NCI-H1694 (cell line): ENCODE measurements at regions not wholly inside any gene's neighbourhood (a gene's known extent, or its start where the extent isn't known, plus 50 kb on each side); places are given as distances from the start of the nearest gene placed in this dataset.

Source experiments
- DNase-seq: peaks from one replicate; lab custom pipeline; 2025; lab: John Stamatoyannopoulos, UW

DNA sequence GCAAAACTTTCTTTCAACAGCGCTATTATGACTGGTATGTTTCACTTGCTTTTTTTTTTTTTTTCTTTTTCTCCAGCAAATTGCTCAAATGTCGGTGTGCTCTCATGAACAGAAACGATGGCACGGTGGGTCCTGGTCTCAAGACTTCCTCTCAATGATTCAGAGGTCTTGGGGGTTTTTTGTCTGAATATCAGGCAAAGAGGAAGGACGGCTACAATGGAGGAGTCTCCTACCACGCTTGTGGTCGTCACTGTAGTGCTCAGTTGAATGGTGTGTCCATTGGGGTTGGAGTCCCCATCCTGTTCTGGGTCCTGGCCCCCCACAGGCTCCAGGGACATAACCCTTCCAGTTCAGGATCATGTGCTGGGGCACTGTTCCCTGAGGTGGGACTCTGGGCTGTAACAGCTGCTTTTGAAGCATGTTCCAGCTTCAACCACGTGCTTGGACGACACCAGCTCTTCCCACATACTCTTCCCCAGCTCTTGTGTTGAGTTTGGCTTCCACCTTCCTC is 266.7 kb upstream of the KLF6 start:
- no peak for DNase-seq

DNA sequence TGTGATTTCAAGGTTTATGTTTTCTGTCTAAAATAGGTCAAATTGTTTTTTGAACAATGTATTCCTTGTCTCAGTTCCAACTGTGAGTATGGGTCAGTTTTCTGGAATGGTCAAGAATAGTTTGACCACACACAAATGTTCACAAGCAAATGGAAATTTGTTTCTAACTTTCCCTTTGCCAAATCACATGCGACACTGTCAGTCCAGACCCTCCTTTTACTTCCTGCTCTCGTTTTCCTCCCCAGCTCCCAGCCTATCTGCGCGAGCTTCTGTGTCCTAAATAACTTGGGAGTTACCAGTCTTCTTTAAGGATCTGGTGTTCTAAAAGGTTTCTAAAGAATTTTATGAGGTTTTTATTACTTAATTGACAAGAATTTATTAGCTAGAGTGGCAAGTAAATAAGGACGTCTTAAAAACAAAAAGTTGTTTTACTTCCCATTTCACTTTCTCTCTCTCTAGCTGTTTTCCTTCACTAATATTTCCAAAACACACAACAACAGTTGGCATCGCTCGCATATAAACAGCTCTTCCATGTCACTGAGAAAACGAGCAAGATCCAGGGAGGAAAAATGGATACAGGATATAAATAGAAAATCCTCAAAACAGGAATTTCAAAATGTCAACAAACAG is 266.1 kb upstream of the KLF6 start:
- DNase-seq: no peak

DNA sequence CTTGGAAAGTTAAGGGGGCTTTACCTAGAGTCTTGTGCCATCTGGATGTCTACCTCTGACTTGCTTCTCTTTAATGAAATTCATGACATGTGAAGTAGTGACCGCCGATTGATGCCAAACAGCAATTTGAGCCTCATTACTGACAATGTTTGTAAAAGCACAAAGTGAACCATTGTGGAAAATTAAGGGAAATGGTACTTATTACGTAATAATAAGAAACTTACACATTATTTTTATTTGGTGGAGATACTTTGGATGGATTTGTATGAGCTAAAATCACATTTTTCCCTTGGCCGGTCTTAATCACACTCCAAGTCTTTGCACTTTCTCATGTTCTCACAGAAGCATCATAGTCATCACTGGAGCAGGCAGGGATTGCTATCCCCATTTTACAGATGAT is 265.1 kb upstream of the KLF6 start:
- DNase-seq: no peak

DNA sequence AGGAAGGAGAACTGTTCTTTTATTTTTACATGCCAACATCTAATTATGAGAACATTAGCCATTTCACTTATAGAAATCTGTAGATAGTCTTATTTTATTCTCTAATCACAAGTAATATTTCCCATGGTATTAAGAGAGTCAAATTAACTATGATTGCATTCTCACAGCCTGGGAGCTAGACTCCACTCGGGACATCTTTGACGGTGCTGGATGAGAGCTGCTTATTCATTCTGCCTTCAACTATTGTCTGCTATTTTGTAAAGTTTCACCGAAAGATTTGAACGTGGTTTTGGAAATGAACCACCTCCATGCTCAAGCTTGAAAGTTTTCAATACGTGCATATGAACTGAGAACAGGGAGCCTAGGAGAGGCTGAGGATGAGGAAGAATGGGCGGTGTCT is 264.3 kb upstream of the KLF6 start:
- DNase-seq: no peak

DNA sequence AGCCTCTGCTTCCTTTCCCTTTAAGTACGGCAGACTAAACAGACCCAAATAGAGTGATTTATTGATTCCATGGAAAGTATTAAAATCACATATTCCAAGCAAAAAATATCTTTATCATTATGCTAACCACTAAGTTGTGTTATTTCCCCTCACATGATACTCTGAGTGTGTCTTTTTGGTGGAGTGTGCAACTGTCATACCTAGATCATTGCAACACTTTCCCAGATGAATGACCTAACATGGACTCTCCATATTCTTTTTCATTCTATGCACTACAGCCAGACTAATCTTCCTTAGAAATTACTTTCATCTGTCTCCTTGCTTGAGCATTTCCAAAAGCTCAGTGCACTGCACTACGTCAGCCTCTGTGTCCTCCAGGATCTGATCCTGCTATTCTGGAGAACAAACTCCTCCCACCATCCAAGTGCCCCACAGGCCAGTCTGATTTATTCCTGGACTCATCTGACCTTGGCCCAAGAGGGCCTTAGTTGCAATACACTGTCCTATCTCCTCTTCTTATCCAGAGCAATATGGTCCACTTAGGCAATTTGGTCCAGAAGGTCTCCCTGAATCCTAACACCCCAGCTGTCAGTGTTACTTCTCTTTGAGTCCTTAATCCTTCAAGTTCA is 263.3 kb upstream of the KLF6 start:
- no peak for DNase-seq

DNA sequence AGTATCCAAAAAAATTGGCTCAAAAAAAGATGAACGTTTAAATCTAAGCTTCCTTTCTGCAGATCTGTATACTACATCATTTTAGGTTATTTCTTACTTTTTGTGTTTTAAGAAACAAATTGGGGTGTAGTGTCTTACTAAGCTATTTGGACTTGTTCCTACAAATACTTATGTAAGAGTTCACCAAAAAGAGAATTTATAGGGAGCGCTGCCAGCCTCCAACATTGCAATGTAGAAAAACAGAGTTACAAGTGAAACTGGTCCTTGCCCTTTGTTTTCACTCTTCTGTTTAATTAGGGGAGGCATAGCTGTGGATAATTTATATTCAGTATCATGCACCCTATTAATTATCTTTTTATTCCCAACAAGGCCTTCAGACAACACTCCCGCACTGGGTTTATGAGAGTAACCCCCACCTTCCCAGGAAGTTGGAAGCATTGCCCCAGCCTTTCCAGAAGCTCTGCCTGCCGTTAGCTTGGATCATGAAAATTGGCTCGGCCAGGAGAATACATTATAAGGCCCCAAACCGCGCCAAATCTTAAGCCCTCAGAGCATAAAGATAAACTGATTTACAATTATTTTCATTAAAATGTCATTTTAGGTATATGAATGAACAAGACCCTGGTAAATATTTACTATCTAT is 261.8 kb upstream of the KLF6 start:
- DNase-seq: no peak

DNA sequence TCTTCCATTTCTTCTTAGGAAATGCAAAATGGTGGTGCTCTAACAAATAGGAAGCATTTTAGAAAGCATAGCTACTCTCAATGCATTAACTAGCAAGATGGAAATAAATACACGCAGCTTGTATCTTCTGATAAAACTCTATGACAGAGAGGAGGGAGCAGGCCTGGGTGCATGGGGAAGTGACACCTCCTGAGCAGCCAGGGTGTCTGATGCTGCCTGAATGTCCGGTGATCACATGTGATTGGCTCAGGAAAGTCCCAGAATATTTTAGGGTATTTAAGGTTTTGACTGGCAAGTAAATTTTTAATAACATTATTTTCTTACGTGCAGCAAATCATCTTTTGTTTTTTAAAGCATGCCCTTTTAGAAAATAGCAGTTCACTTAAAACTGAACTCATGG is 261.0 kb upstream of the KLF6 start:
- DNase-seq: no peak

DNA sequence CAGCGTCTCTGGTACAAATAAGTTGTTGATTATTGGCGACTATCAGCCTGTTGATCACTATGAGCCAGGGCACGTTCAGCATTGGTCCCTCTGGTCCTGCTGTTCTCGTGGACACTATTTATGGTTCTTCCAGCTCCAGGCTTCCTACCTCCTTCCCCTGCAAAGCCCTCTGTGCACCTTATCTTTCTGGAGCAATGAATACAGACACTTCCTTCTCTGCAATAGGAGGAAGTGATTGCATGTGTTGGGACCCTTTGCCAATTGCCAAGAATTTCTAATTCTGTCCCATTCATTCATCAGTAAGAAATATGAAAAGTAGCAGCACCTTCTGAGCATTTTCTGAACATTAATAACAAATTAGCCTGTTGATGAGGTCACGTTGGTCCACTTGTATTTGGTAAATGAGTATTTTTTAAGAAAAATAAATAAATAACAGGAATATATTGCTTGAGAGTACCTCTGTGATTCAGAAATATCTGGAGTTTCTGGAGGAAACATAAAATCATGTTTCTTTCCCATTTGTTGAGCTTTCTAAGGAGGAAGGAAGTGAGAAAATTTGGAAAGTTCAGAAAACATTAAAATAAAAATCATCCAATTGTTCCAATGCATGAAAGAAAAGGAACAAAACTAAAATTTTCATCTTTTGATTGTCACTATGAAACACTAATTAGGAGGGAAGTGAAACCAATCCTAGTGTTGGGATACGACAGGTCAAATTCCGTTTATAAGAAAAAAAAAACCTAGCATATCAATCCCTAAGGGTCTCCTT is 259.1 kb upstream of the KLF6 start:
- DNase-seq: no peak

DNA sequence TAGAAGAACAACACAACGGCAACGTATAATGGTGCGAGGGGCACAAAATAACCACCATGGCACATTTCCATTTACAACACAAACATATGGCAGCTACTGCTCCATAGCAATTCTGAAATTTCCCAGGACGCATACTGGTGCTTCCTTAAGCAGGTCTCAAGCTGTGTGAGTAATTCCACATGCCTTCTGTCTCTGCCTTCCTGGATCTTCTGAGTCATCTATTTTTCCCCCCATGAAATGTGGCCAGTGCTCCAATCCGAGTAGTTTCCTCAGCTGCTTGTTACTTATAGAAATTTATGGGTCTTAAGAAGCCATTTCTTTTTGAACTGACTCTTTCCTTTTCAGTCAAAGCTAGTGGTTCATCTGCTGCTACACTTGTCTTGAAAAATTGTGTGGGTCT is 256.6 kb upstream of the KLF6 start:
- no peak for DNase-seq

DNA sequence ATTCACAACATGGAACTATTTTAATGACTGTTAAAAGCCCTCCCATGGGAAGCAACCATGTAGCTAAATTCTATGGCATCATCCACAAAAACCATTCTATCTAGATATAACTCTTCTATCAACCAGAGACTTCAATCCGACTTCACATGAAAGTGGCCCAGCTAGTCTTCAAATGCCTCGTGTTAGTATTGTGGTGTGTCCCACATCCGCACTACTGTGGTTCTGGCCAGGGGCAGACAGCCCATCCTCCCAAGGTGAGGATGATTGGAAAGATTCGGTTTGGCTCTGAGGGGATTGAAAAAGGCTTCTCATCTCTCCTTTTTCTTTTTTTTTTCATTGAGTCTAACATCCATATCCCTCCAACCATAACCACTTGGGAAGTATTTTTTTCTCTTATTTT is 253.0 kb upstream of the KLF6 start:
- DNase-seq: no peak

DNA sequence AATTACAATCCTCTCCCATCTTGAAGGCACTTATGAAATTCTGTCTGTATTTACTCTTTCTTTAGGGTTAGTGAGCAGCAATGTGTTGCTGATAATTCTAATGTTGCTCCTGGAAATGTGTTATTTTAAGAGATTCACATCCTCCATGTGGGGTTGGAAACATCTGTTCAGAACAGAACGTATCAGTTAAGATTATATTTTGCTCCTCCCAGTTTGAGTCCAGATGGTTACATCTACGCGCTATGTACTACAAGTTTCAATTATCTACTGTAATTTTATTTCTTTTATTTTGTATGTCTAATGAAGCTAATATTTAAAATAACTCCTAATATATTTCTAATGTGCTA is 250.6 kb upstream of the KLF6 start:
- no peak for DNase-seq

DNA sequence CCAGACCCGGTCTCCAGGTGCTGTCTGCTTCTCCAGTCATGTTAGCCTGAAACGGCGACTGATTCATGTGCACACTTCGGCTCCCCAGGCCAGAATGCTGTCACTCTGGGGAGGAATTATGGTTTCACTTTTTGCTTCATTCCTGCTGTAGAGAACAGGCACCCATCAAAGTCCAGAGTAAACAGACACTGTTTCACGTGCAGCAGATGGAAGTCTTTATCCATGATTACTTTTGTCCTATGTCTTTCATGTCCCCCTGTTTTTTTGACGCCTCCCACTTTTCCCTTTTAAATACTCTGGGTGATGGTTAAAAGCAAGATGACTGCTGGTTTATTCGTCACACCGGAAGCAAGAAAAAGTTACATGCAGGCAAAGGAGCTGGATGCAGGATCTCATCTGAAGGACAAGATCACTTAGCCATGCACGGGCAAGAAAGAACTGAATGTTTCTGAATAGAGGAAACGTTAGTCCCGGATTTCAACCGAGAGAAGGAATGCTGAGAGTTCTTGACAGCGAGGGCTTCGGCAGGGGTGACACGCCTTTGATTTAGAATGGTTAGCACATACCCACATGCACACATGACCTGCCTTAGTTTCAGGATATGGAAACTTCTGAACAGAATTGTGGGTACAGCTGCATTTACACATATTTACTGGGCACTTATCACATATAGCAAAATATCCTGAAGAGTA is 250.0 kb upstream of the KLF6 start:
- no peak for DNase-seq

DNA sequence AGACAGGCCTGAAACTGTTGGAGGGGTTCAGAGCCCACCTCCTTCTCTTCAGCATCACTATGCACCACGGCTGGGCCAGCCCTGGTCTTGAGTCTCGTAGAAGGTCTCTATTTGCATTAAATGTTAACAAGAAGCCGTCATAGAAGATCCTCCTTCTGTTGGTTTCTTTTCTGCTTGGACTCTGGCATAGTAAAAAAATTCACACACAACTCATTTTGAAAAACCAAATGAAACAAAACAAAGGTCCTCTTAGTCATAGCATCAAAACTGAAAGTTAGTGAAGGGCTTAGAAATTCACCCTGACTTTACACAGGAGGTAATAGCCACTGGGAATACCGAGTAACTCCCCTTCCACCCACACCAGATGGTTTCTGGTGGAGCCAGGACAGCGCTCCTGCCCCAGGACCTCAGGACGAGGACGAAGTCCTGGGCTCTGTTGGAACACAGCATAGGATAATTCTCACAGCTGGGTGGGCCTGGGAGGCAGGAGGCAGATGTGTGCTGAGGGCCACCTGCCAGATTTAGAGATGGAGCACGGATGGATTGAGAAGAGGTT is 248.4 kb upstream of the KLF6 start:
- DNase-seq: no peak

DNA sequence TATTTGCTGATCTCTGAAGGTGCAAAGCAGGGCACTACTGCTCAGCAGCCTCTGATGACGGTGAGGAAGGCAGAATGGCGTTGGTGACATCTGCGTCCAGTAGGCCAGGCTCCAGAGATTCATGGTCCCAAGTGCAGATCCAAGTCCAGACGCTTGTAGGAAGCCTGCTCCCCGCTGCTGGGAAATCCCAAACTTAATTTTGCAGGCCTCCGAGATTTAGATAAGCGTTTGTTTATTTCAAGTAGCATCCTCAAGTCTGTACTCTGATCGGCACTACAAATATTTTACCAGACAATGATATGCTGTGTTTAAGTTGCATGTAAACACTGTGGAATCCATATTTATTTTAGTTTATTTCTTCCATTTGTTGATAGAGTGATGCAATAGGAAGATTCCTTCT is 244.9 kb upstream of the KLF6 start:
- DNase-seq: no peak

DNA sequence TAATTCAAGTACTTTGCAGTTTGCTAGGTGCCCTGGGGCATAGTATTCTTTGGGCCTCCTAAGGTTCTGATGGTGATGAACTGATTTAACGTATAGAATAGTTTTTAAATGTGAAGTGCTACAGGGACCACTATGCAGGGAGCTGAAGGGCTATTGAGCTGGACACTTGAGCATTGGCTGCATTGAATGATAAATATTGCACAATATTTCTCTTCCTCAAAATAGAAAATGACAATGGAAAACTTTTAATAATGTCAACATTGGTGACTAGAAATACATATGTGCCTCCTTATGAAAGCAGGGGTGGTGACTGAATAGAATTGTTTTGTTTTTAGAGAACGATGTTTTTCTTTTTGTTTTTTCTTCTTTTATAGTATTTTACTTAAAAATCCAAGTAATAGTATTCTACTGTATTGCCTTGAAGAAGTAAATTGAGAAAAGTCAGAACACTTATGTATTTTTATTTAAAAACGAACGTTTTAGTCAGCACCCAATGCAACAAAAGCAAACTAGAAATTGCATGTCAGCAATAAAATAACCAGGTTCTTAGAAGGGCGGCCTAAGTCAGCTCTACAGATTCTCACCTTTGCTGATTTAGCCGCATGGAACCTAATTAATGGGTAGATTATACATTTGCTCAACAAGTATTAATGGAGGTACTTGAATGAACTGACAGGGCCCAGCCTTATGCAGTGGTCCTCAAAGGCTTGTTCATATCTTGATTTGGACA is 244.0 kb upstream of the KLF6 start:
- no peak for DNase-seq

DNA sequence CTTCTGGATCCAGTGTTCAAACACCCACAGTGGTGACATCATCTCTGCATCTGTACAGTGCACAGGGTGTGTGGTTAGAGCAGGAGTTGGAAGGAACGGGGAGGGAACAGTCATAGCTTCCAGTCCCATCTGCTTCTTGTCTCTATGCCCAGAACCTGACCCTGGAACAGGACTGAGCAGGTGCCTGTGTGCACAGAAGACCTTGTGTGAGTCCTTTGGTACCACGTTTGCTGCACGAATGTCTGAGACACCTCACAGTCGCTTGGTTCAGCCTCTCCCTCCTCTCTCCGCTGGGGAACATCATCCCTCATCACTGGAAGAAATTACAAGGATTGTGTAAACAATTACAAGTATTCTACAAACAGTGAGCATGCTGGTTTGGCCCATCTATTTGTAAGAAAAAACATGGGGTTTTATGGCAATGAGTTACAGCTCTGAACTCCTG is 243.0 kb upstream of the KLF6 start:
- no peak for DNase-seq

DNA sequence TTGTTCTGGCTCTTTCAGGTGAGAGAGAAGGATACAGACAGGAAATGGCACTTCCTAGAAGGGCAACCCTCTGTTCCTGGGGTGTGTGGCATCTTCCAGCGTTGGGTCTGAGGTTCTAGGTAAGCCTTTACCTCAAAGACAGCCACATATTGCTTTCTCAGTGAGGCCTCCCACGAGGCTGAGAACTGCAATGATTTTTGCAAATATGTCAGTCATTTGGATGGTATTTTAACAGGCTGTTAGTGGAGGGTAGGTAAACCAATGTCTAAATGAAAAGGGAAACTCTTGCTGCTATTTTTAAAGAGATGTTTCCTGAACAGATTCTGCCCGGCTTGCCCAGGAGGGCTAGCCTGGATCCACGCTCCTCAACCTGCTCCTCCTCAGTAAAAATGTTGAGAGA is 240.3 kb upstream of the KLF6 start:
- DNase-seq: no peak

DNA sequence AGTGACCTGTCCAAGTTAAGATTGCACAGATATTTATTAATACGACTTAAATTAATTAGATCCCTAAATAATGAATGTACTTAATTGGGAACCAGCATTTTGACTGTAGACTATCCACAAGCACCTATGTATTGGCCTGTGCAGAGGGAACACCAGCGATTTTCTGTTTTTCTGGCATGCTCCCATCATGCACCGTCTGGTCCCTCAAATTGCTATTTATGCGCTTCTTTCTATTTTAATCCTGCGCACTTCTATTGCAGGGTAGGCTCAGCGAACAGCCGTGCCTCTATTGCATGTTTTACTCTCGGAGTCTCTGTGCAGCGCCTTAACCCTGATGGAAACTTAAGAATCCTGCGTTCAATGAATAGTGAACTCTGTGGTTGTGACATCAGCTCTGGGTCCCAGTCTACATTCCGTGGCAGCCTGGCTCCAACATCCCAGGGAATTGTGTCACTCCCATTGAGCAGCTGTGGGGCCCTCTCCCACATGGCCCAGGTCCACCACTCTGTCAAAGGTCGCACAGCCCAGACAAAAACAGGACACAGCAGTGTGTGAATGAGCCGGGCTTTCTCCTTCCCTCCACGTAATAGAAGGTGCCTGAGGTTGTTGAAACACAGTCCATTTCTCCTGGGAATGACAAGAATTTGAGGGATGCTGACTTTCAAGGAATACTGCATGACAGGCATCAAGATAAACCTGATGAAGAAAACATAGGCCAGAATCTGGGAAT is 239.7 kb upstream of the KLF6 start:
- DNase-seq: no peak

DNA sequence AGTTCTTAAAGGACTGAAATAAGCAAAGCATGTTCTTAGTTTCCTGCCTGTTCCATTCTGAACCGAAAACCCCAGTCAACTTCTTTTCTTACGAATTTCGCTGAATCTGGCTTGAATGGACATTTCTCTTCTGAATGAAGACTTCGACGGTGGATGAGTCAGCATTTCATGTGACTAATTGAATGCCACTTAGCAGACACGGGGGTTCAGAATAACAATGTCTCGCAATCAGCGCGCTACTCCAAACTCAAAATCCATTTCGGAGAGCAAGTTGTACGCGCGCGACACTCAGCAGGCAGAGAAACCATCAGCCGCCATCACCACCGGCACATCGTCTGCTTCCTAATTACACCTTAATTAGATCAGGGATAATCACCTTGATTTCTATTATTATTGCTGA is 239.0 kb upstream of the KLF6 start:
- DNase-seq: no peak

DNA sequence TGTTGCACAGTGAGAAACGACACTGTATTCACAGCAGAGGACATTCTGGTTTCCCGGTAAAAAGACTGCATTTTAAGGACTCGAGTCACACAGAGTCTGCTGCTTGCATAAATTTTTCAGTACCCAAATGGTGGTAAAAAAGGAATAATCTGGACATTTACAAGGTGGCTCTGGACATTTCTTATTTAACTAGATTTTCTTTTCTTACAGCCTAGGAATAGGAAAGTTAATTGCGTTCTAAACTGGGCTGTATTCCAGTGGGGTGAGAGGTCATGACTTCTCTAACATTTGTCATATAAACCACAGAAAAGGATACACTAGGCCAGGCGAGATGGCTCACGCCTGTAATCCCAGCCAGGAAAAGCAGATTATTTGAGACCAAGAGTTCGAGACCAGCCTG is 237.5 kb upstream of the KLF6 start:
- no peak for DNase-seq

DNA sequence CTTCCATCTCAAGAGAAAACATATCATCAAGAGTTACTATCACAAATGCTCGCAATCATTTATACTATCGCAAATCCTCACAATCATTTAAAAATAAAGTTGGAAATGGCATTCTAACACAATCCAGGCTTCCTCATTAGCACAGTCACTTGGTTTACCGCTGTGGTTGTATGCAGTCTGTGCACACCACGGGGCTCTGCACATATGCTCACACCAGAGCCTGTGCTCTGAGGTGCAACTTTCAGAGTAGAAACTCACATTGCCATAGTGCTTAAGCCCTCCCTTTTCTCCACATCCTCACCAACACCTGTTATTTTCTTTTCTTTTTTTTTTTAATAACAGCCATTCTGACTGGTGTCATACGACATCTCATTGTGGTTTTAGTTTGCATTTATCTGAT is 235.6 kb upstream of the KLF6 start:
- DNase-seq: no peak
